ENCODE measurements at regions not wholly inside any gene's neighbourhood (a gene's known extent, or its start where the extent isn't known, plus 50 kb on each side); places are given as distances from the start of the nearest gene placed in this dataset.
A peak's percentile ranks its signal among the peaks of the same experiment; 100 is the strongest.

GRCh38 chrX:40279762-40280161 lies 182.0 kb upstream of the BCOR start:
- DNase-seq (ENCODE audit: extremely low spot score, unreplicated experiment), result no peak
- no peak for TF ChIP-seq CTCF (conservative IDR thresholded peaks at IDR 0.05)
- Mint-ChIP-seq H3K27me3 (no peaks in the 10 kb centered on the region), H3K4me3 (no peak overlapping the region), H3K9me3 (peaks cover 14% of the 10 kb centered on the region), H3K36me3 (no peaks in the 10 kb centered on the region), H3K27ac (no peak overlapping the region), H3K4me1 (ENCODE audit: unreplicated experiment) (peaks cover 11% of the 10 kb centered on the region)

GRCh38 chrX:40279091-40279430 lies 181.3 kb upstream of the BCOR start:
- Mint-ChIP-seq H3K27ac (no peak overlapping the region), H3K4me1 (ENCODE audit: unreplicated experiment) (peaks cover 11% of the 10 kb centered on the region), H3K4me3 (no peak overlapping the region), H3K27me3 (no peaks in the 10 kb centered on the region), H3K9me3 (peaks cover 14% of the 10 kb centered on the region), H3K36me3 (no peaks in the 10 kb centered on the region)
- DNase-seq (ENCODE audit: extremely low spot score, unreplicated experiment), result no peak
- no peak for TF ChIP-seq CTCF (conservative IDR thresholded peaks at IDR 0.05)

- H3K36me3 Mint-ChIP-seq, result no peaks in the 10 kb centered on the region
- no peaks in the 10 kb centered on the region for H3K27me3 Mint-ChIP-seq
- H3K4me1 Mint-ChIP-seq (ENCODE audit: unreplicated experiment), result peaks cover 11% of the 10 kb centered on the region
- H3K4me3 Mint-ChIP-seq, result no peak overlapping the region
- no peak for TF ChIP-seq CTCF (conservative IDR thresholded peaks at IDR 0.05)
- peak overlapping the region; percentile 34 for H3K27ac Mint-ChIP-seq
- peaks cover 14% of the 10 kb centered on the region for H3K9me3 Mint-ChIP-seq
- no peak for DNase-seq (ENCODE audit: extremely low spot score, unreplicated experiment)
Observed at GRCh38 chrX:40278340-40279090, 180.8 kb upstream of the BCOR start.

DNA sequence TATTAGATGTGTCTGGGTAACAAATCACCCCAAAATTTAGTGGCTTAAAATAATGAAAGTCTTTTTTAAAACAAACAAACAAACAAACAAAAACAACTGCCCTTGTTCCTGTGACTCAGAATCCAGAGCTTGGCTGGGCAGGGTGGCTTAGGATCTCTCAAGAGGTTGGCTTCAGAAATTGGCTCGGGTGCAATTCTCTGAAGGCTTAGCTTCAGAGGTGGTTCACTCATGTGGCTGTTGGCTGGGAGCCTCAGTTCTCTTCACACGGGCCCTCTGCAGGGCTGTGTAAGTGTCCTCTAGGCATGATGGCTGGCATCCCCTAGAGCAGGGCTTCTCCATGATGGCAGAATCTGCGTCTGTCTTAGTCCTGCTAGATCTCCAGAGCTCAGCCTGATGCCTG lies 179.9 kb upstream of the BCOR start:
- H3K27ac Mint-ChIP-seq, result no peak overlapping the region
- peaks cover 14% of the 10 kb centered on the region for H3K9me3 Mint-ChIP-seq
- peaks cover 14% of the 10 kb centered on the region for H3K4me1 Mint-ChIP-seq (ENCODE audit: unreplicated experiment)
- H3K4me3 Mint-ChIP-seq, result no peak overlapping the region
- H3K36me3 Mint-ChIP-seq, result no peaks in the 10 kb centered on the region
- no peak for DNase-seq (ENCODE audit: extremely low spot score, unreplicated experiment)
- no peaks in the 10 kb centered on the region for H3K27me3 Mint-ChIP-seq
- no peak for TF ChIP-seq CTCF (conservative IDR thresholded peaks at IDR 0.05)

DNA sequence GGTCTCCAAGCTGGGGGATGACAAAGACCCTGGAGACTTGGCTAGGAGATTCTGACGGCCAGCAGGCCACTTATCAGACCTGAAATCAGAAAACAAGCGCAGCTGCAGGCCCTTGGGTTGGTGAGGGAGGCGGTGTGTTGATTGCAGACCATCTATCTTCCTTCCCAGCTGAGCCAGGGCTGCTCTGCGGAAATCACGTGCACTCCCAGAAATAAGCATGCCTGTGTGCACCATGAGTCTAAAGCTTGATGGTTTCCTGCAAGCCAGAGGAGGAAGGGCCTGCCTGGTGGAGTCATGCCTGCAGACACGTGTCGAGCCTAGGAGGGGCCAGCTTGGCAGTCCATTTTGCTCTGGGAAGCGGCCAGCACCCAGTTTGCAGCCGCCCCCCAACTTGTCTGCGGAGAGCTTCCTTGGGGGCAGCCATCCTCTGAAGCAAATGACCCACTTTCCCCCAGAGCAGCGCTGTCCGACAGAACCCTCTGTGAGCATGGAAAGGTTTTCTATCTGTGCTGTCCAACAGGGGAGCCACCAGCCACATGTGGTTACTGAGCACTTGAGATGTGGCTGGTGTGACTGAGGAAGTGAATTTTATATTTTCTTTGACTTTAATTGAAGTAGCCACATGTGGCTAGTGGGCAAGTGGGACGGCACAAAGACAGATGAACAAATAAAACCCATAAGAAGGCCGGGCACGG lies 175.7 kb upstream of the BCOR start:
- Mint-ChIP-seq H3K4me1 (ENCODE audit: unreplicated experiment) (peaks cover 12% of the 10 kb centered on the region), H3K36me3 (no peaks in the 10 kb centered on the region), H3K4me3 (peak overlapping the region; percentile 31), H3K9me3 (peaks cover 10% of the 10 kb centered on the region), H3K27ac (no peak overlapping the region), H3K27me3 (no peaks in the 10 kb centered on the region)
- DNase-seq (ENCODE audit: extremely low spot score, unreplicated experiment), result no peak
- TF ChIP-seq CTCF (conservative IDR thresholded peaks at IDR 0.05), result no peak
